ENCODE measurements at regions not wholly inside any gene's neighbourhood (a gene's known extent, or its start where the extent isn't known, plus 50 kb on each side); places are given as distances from the start of the nearest gene placed in this dataset.

GRCh38 chr19:29404951-29405727 is 120.7 kb upstream of the VSTM2B start:
- H3K4me3 ChIP-seq (replicated peaks; ENCODE audit: low read depth, low read length) = no peak overlapping the region
- TF ChIP-seq CTCF (IDR thresholded peaks at IDR 0.05; ENCODE audit: low read length, missing control alignments) = no peak
- DNase-seq (ENCODE audit: low read depth) = no peak

GRCh38 chr19:29405728-29405995 is 120.1 kb upstream of the VSTM2B start:
- no peak for TF ChIP-seq CTCF (IDR thresholded peaks at IDR 0.05; ENCODE audit: low read length, missing control alignments)

GRCh38 chr19:29409076-29409862 is 116.5 kb upstream of the VSTM2B start:
- no peak for TF ChIP-seq CTCF (IDR thresholded peaks at IDR 0.05; ENCODE audit: low read length, missing control alignments)
- H3K4me3 ChIP-seq (replicated peaks; ENCODE audit: low read depth, low read length) = no peak overlapping the region
- DNase-seq (ENCODE audit: low read depth) = no peak

More at GRCh38 chr19:29405728-29405995, 120.1 kb upstream of the VSTM2B start:
- H3K4me3 ChIP-seq (replicated peaks; ENCODE audit: low read depth, low read length) = no peak overlapping the region
- DNase-seq (ENCODE audit: low read depth) = no peak

GRCh38 chr19:29410601-29411000 is 115.2 kb upstream of the VSTM2B start:
- TF ChIP-seq CTCF (IDR thresholded peaks at IDR 0.05; ENCODE audit: low read length, missing control alignments) = no peak
- no peak for DNase-seq (ENCODE audit: low read depth)
- H3K4me3 ChIP-seq (replicated peaks; ENCODE audit: low read depth, low read length) = no peak overlapping the region

DNA sequence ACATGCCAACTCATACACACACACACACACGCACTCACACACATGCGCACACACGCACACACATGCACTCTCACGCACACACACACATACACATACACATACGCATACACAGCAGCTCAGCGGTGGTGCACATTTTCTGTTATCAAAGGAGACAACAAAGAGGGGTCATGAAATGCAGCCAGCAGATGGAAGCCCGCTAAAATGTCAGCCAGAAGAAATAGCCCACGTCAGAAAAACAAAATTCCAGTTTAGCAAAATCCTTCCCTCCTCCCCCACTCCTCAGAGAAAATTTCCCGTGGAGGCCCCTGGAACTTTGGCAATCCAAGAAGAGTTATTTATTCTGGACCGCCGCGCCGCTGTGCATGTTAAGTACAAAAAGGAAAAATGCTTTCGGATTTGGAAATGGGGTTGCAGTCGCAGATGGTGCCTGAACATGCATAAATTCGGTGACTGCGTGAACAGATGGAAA is 114.6 kb upstream of the VSTM2B start:
- H3K4me3 ChIP-seq (replicated peaks; ENCODE audit: low read depth, low read length) = no peak overlapping the region
- no peak for DNase-seq (ENCODE audit: low read depth)
- no peak for TF ChIP-seq CTCF (IDR thresholded peaks at IDR 0.05; ENCODE audit: low read length, missing control alignments)

GRCh38 chr19:29413435-29413834 is 112.4 kb upstream of the VSTM2B start:
- DNase-seq (ENCODE audit: low read depth) = no peak
- TF ChIP-seq CTCF (IDR thresholded peaks at IDR 0.05; ENCODE audit: low read length, missing control alignments) = no peak
- H3K4me3 ChIP-seq (replicated peaks; ENCODE audit: low read depth, low read length) = no peak overlapping the region

All from fibroblast of pulmonary artery (primary cell).